ENCODE measurements at regions not wholly inside any gene's neighbourhood (a gene's known extent, or its start where the extent isn't known, plus 50 kb on each side); places are given as distances from the start of the nearest gene placed in this dataset.
A peak's percentile ranks its signal among the peaks of the same experiment; 100 is the strongest.

DNA sequence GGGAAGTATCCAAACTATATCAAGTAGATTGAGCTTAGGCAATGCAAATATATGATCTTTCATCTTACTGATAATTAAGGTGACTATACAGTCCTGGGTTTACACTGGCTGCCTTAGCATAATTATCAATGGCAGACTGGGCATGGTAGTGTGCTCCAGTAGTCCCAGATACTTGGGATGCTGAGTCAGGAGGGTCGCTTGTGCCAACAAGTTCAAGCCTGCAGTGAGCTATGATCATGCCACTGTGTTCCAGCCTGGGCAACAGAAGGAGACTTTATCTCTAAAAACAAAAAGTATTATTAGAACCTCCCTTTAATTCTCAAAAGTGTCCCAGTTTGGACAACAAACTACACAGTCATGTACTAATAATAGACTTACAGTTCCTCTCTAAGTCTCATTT is 99.4 kb upstream of the RASGEF1B start:
- Histone ChIP-seq H3K4me3 (no peak overlapping the region), H3K36me3 (no peaks in the 10 kb centered on the region), H3K4me1 (peaks cover 5 to 23% (median 15%) of the 10 kb centered on the region in 6 donors), H3K9me3 (no peaks in the 10 kb centered on the region), H3K27me3 (replicated peaks in 1 of 7) (no peaks in the 10 kb centered on the region), H3K27ac (no peak overlapping the region)
- TF ChIP-seq POLR2A (IDR thresholded peaks at IDR 0.05) (no peak), POLR2AphosphoS5 (IDR thresholded peaks at IDR 0.05) (no peak)
- TF ChIP-seq, protein P1, sequence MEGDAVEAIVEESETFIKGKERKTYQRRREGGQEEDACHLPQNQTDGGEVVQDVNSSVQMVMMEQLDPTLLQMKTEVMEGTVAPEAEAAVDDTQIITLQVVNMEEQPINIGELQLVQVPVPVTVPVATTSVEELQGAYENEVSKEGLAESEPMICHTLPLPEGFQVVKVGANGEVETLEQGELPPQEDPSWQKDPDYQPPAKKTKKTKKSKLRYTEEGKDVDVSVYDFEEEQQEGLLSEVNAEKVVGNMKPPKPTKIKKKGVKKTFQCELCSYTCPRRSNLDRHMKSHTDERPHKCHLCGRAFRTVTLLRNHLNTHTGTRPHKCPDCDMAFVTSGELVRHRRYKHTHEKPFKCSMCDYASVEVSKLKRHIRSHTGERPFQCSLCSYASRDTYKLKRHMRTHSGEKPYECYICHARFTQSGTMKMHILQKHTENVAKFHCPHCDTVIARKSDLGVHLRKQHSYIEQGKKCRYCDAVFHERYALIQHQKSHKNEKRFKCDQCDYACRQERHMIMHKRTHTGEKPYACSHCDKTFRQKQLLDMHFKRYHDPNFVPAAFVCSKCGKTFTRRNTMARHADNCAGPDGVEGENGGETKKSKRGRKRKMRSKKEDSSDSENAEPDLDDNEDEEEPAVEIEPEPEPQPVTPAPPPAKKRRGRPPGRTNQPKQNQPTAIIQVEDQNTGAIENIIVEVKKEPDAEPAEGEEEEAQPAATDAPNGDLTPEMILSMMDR (IDR thresholded peaks at IDR 0.05 in 8 of 11, conservative IDR thresholded peaks at IDR 0.05 in 3 of 11), result no peak
- intact Hi-C loops (cut with DNase I; ENCODE audit: low total_unique reads), result no loop called here
- DNase-seq, result no peak
- 78 to 95% (median 88%) methylated on average over 1 of the region's 1 CpG for WGBS, 5 donors

DNA sequence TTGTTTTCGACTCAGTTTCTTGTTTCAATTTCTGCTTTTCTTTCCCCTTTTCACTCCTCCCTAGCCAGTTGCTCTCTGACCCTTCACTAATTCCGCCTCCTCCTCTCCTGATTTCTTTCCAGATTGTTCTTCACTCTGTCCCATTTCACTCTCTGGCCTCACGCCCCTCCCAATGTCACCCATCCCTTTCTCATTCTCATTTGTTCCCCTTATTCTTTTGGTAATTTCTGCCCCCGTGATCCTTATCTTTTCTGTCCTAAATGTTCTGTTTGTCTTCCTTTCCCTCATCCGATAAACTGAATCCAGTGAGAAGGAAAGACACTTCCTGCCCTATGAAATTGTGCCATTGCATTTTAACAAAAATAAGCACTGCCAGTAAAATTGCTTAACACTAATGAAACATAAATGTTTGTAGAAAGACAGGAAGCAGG is 94.5 kb upstream of the RASGEF1B start:
- intact Hi-C loops (cut with DNase I; ENCODE audit: low total_unique reads), result no loop called here
- peak overlapping the region in 3 of 8 donors; percentile 17 to 43 (median 26) for H3K4me3 ChIP-seq
- no peak for DNase-seq
- TF ChIP-seq POLR2A (IDR thresholded peaks at IDR 0.05) (no peak), POLR2AphosphoS5 (IDR thresholded peaks at IDR 0.05) (no peak)
- TF ChIP-seq, protein P1 (IDR thresholded peaks at IDR 0.05 in 8 of 11, conservative IDR thresholded peaks at IDR 0.05 in 3 of 11), result no peak
- no peaks in the 10 kb centered on the region for H3K27me3 ChIP-seq (replicated peaks in 1 of 7)
- no peaks in the 10 kb centered on the region for H3K9me3 ChIP-seq
- peak overlapping the region; percentile 29 to 86 (median 75) for H3K27ac ChIP-seq
- WGBS, 5 donors, result 36 to 57% (median 41%) methylated on average over 5 of the region's 5 CpGs
- peaks cover 37 to 69% (median 57%) of the 10 kb centered on the region in 6 donors for H3K4me1 ChIP-seq
- H3K36me3 ChIP-seq, result no peaks in the 10 kb centered on the region

DNA sequence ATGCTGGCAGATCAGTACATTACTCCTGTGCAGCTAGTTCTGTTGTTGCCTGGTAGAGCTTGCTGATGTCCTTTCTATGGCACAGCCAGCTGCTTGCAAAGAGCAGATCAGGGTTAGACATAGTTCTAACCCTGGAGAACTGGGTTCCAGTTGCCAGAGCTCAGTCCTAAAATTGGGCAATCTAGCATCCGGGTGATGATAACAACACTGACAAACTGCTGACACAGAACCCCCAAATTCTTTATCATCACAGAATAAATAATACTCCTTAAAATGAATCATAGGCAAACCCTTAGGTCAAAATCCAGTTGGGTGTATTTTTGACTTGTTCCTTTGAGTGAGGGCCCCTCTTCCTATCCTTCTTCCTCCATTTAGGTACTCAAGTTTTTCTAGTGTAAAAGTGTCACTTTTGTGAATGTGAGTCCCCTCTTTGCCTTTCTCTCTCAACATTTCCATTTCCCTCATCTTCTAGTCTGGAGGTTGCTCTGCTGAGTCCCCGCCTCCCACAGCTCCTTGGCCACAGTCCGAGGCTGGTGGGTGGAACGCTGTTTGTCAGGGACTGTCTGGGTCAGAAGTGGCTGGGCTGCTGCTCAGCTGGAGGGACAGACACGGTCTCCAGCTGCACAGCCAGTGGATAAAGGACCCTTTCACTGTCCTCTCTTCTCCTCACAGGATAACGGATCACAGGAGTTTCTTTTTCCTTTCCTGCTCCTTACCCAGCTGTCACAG is 93.6 kb upstream of the RASGEF1B start:
- intact Hi-C loops (cut with DNase I; ENCODE audit: low total_unique reads), result no loop called here
- Histone ChIP-seq H3K9me3 (no peaks in the 10 kb centered on the region), H3K27me3 (replicated peaks in 1 of 7) (no peaks in the 10 kb centered on the region), H3K27ac (peak overlapping the region; percentile 29 to 86 (median 75)), H3K4me3 (peak overlapping the region in 3 of 8 donors; percentile 17 to 43 (median 26)), H3K4me1 (peaks cover 37 to 78% (median 61%) of the 10 kb centered on the region in 6 donors), H3K36me3 (no peaks in the 10 kb centered on the region)
- WGBS, 5 donors, result 37 to 63% (median 53%) methylated on average over 6 of the region's 6 CpGs
- TF ChIP-seq POLR2AphosphoS5 (IDR thresholded peaks at IDR 0.05) (peak; percentile 67 to 91 (median 81)), POLR2A (IDR thresholded peaks at IDR 0.05) (peak in 1 of 3 donors; percentile 39)
- TF ChIP-seq, protein P1 (IDR thresholded peaks at IDR 0.05 in 8 of 11, conservative IDR thresholded peaks at IDR 0.05 in 3 of 11), result no peak
- peak; percentile 83 for DNase-seq

DNA sequence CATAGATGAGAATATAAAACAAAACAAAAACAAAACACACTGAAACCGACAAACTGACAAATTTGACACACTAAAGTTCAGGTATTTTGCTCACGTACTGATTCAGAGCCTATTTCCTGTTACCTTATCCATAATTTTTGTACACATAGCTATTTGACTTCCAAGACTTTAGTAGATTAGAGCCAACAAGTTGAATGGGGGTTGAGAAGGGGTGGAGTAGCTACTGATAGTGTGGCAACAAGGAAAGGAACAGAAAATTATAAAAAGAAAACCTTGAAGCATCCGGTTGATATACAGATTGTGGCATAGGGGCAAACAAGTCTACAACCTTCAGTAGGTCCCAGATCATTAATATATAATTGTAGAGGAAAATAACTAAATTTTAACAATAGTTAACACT is 92.3 kb upstream of the RASGEF1B start:
- DNase-seq, result no peak
- TF ChIP-seq POLR2AphosphoS5 (IDR thresholded peaks at IDR 0.05), result no peak
- TF ChIP-seq POLR2A (IDR thresholded peaks at IDR 0.05), result no peak
- TF ChIP-seq, protein P1 (IDR thresholded peaks at IDR 0.05 in 8 of 11, conservative IDR thresholded peaks at IDR 0.05 in 3 of 11), result no peak
- 65 to 76% (median 69%) methylated on average over 3 of the region's 3 CpGs for WGBS, 5 donors
- H3K9me3 ChIP-seq, result no peaks in the 10 kb centered on the region
- peak overlapping the region; percentile 6 to 86 (median 74) for H3K27ac ChIP-seq
- no peaks in the 10 kb centered on the region for H3K27me3 ChIP-seq (replicated peaks in 1 of 7)
- intact Hi-C loops (cut with DNase I; ENCODE audit: low total_unique reads), result no loop called here
- H3K36me3 ChIP-seq, result no peaks in the 10 kb centered on the region
- peaks cover 37 to 89% (median 61%) of the 10 kb centered on the region in 6 donors for H3K4me1 ChIP-seq
- H3K4me3 ChIP-seq, result no peak overlapping the region

Measured in spleen (tissue), 11 donors.